Endodermal cell (in vitro differentiated cells): ENCODE measurements at regions not wholly inside any gene's neighbourhood (a gene's known extent, or its start where the extent isn't known, plus 50 kb on each side); places are given as distances from the start of the nearest gene placed in this dataset.

Experiments
- DNase-seq: peaks from one replicate; pipeline ENCODE4 v3.0.0-alpha.2; 2017
- H3K27ac ChIP-seq: 2 replicates; pipeline ENCODE4 v1.5.1; 2013; ENCODE audit warnings: mild to moderate bottlenecking, low read depth, low read length, moderate library complexity
- H3K27me3 ChIP-seq: 2 replicates; pipeline ENCODE4 v1.6.1; 2013; ENCODE audit warnings: mild to moderate bottlenecking, low read length, moderate library complexity; ENCODE audit not compliant: insufficient read depth, control insufficient read depth, poor library complexity, severe bottlenecking
- H3K36me3 ChIP-seq: 2 replicates; pipeline ENCODE4 v1.7.0; 2013; ENCODE audit warnings: mild to moderate bottlenecking, low read length, moderate library complexity; ENCODE audit not compliant: control insufficient read depth, insufficient read depth
- H3K4me1 ChIP-seq: one replicate; pipeline ENCODE4 v1.7.0; 2013; ENCODE audit warnings: low read length; ENCODE audit not compliant: control insufficient read depth, insufficient read depth
- H3K4me3 ChIP-seq: 2 replicates; pipeline ENCODE4 v1.5.1; 2013; ENCODE audit warnings: mild to moderate bottlenecking, low read length, moderate library complexity
- H3K9ac ChIP-seq: 2 replicates; pipeline ENCODE4 v1.6.1; 2013; ENCODE audit warnings: mild to moderate bottlenecking, low read length, moderate library complexity; ENCODE audit not compliant: poor library complexity, severe bottlenecking; ENCODE audit errors: extremely low read depth
- H3K9me3 ChIP-seq: 2 replicates; pipeline ENCODE4 v1.6.1; 2013; ENCODE audit warnings: mild to moderate bottlenecking, low read length, moderate library complexity; ENCODE audit not compliant: control insufficient read depth
- H3K27ac Mint-ChIP-seq: 2 replicates; pipeline ENCODE4 v1.8.0; 2020; ENCODE audit warnings: mixed read lengths
- H3K27me3 Mint-ChIP-seq: 2 replicates; pipeline ENCODE4 v1.8.0; 2021; ENCODE audit warnings: mild to moderate bottlenecking, mixed read lengths; ENCODE audit not compliant: insufficient read depth
- H3K36me3 Mint-ChIP-seq: 2 replicates; pipeline ENCODE4 v1.8.0; 2020; ENCODE audit warnings: low read depth, mixed read lengths
- H3K4me1 Mint-ChIP-seq: 2 replicates; pipeline ENCODE4 v1.8.0; 2020; ENCODE audit warnings: mixed read lengths
- H3K4me3 Mint-ChIP-seq: 2 replicates; pipeline ENCODE4 v1.8.0; 2020; ENCODE audit warnings: mild to moderate bottlenecking, moderate library complexity, mixed read lengths
- H3K9me3 Mint-ChIP-seq: 2 replicates; pipeline ENCODE4 v1.8.0; 2020; ENCODE audit warnings: mild to moderate bottlenecking, mixed read lengths
- whole genome bisulfite sequencing, 2 experiments: methylation state at CpG; one replicate each; pipeline versions ENCODE4 v1.1.5 to v1.1.7; 2013; ENCODE audit warnings: missing lambda C conversion rate in 2 of 2, mixed read lengths in 1 of 2; ENCODE audit not compliant: insufficient coverage in 1 of 2, insufficient read length in 1 of 2; 5-methylcytosine and 5-hydroxymethylcytosine counted together
- TF ChIP-seq, protein P1 (sequence below): fragments of 200-600 bp; sonication (generic); conservative IDR thresholded peaks from 2 replicates; pipeline ENCODE4 v1.5.0; 2021; ENCODE audit warnings: antibody characterized with exemption, mild to moderate bottlenecking

DNA sequence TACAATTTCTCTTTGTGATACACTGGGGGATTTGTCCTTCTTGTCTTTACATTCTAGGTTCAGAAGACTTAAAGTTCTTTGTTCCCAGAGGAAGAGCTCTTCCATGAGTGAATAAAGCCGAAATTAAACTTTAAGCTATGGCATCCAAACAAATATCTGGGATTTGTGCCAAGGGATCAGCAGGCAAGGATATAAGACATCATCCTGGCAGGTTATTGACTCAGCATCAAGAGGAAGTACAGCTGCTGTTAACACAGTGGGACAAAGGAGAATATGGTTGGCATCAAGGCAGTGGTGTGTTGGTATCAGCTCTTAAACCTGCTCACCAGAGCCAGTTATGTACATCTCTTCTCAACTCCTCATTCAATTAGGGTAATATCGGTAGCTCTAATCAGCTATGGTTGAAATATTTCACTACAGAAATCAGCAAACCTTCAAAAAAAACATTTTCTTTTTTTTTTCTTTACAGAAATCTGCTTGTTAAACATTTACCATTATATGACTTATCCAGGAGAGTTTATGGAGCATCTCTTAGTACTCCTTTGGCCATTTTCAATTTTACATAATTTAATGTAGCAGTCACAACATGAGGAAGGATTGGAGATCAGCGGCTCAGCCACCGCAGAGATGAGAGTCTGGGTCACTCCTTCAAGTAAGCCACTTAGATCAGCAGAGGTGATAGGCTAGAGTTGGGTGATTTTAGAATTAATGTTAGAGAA lies 1198.6 kb upstream of the EPHA6 start:
- no peaks in the 10 kb centered on the region for H3K9me3 ChIP-seq
- no peak overlapping the region for H3K4me3 Mint-ChIP-seq
- DNase-seq = no peak
- H3K4me1 ChIP-seq = no peaks in the 10 kb centered on the region
- no peak overlapping the region for H3K9ac ChIP-seq
- H3K27ac Mint-ChIP-seq = no peak overlapping the region
- H3K27me3 Mint-ChIP-seq = no peaks in the 10 kb centered on the region
- no peak overlapping the region for H3K27ac ChIP-seq
- no peaks in the 10 kb centered on the region for H3K9me3 Mint-ChIP-seq
- H3K36me3 ChIP-seq = no peaks in the 10 kb centered on the region
- no peaks in the 10 kb centered on the region for H3K27me3 ChIP-seq
- H3K4me1 Mint-ChIP-seq = no peaks in the 10 kb centered on the region
- H3K36me3 Mint-ChIP-seq = no peaks in the 10 kb centered on the region
- 94 to 97% methylated on average over 3 to 4 of the region's 4 CpGs for WGBS, 2 experiments
- H3K4me3 ChIP-seq = no peak overlapping the region
- TF ChIP-seq, protein P1, sequence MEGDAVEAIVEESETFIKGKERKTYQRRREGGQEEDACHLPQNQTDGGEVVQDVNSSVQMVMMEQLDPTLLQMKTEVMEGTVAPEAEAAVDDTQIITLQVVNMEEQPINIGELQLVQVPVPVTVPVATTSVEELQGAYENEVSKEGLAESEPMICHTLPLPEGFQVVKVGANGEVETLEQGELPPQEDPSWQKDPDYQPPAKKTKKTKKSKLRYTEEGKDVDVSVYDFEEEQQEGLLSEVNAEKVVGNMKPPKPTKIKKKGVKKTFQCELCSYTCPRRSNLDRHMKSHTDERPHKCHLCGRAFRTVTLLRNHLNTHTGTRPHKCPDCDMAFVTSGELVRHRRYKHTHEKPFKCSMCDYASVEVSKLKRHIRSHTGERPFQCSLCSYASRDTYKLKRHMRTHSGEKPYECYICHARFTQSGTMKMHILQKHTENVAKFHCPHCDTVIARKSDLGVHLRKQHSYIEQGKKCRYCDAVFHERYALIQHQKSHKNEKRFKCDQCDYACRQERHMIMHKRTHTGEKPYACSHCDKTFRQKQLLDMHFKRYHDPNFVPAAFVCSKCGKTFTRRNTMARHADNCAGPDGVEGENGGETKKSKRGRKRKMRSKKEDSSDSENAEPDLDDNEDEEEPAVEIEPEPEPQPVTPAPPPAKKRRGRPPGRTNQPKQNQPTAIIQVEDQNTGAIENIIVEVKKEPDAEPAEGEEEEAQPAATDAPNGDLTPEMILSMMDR = no peak

DNA sequence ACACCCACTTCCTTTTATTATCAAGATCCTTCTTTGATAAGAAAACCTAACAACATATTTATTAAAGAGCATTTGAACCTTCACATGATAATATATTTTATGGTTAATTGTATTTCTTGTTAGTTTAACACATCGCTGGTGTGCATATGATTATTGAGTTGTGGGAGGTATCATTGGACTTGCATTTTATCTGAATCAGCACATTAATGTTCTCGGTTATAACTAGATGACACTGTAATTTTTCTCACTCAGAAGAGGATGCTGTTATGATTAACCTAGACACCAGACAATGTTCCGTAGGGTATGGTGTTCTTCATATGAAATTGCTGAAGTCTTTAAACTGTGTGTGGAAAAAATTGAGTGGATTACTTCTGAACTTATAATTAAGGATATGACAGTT lies 1188.3 kb upstream of the EPHA6 start:
- 95 to 100% methylated on average over 1 to 3 of the region's 3 CpGs for WGBS, 2 experiments

DNA sequence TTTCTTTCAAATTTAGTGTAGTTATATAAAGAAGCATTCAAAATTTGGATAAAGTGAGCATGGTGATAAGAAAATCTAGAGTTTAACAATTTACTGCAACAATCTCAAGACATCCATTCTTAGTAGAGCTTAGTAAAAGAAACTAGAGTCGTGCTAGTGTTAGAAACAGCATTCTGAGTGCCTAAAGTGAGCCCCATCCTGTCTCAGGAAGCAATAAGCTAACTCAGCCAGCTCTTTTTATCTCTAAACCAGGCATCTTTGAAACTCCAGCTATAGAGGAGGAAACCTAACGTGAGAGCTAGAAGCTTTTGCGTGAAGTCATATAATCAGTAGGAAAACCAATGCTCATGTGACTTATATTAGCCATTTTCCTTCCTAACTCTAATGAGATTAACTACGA lies 1187.1 kb upstream of the EPHA6 start:
- Histone ChIP-seq H3K9me3 (no peaks in the 10 kb centered on the region), H3K4me1 (no peaks in the 10 kb centered on the region), H3K9ac (no peak overlapping the region), H3K27ac (no peak overlapping the region), H3K27me3 (no peaks in the 10 kb centered on the region), H3K36me3 (no peaks in the 10 kb centered on the region), H3K4me3 (no peak overlapping the region)
- Mint-ChIP-seq H3K9me3 (no peaks in the 10 kb centered on the region), H3K27me3 (no peaks in the 10 kb centered on the region), H3K4me3 (no peak overlapping the region), H3K27ac (no peak overlapping the region), H3K4me1 (peaks cover 10% of the 10 kb centered on the region), H3K36me3 (no peaks in the 10 kb centered on the region)
- DNase-seq = no peak
- TF ChIP-seq, protein P1 = no peak
- 90% methylated on average over 4 of the region's 4 CpGs; no CpG with 5 or more reads in 1 of the 2 experiments for whole genome bisulfite sequencing, 2 experiments

More for the DNA sequence above, 1188.3 kb upstream of the EPHA6 start:
- no peaks in the 10 kb centered on the region for H3K36me3 Mint-ChIP-seq
- H3K27ac Mint-ChIP-seq = no peak overlapping the region
- H3K4me1 Mint-ChIP-seq = peaks cover 10% of the 10 kb centered on the region
- no peaks in the 10 kb centered on the region for H3K27me3 ChIP-seq
- H3K27me3 Mint-ChIP-seq = no peaks in the 10 kb centered on the region
- TF ChIP-seq, protein P1 = no peak
- no peak for DNase-seq
- H3K4me3 Mint-ChIP-seq = no peak overlapping the region
- no peaks in the 10 kb centered on the region for H3K9me3 ChIP-seq
- H3K36me3 ChIP-seq = no peaks in the 10 kb centered on the region
- H3K4me3 ChIP-seq = no peak overlapping the region
- no peak overlapping the region for H3K27ac ChIP-seq
- no peaks in the 10 kb centered on the region for H3K4me1 ChIP-seq
- no peaks in the 10 kb centered on the region for H3K9me3 Mint-ChIP-seq
- no peak overlapping the region for H3K9ac ChIP-seq
